ENCODE measurements at regions not wholly inside any gene's neighbourhood (a gene's known extent, or its start where the extent isn't known, plus 50 kb on each side); places are given as distances from the start of the nearest gene placed in this dataset.

- no peaks in the 10 kb centered on the region for H3K4me1 ChIP-seq
- TF ChIP-seq CTCF (IDR thresholded peaks at IDR 0.05), result no peak
- H3K36me3 ChIP-seq, result no peaks in the 10 kb centered on the region
- H3K9me3 ChIP-seq, result no peaks in the 10 kb centered on the region
- no peaks in the 10 kb centered on the region for H3K27me3 ChIP-seq
- H3K4me3 ChIP-seq, result no peak overlapping the region
- no peak overlapping the region for H3K27ac ChIP-seq
- DNase-seq (ENCODE audit: low spot score in 2 of 2), result no peak
- intact Hi-C loops (cut with DNase I), result no loop called here
These were observed 471.3 kb upstream of the NRSN1 start for GRCh38 chr6:23654745-23655144.

GRCh38 chr6:23655525-23655924 is 470.5 kb upstream of the NRSN1 start:
- H3K9me3 ChIP-seq, result no peaks in the 10 kb centered on the region
- no peak for TF ChIP-seq CTCF (IDR thresholded peaks at IDR 0.05)
- no peak overlapping the region for H3K4me3 ChIP-seq
- no peak overlapping the region for H3K27ac ChIP-seq
- H3K27me3 ChIP-seq, result no peaks in the 10 kb centered on the region
- H3K4me1 ChIP-seq, result no peaks in the 10 kb centered on the region
- DNase-seq (ENCODE audit: low spot score in 2 of 2), result no peak
- intact Hi-C loops (cut with DNase I), result no loop called here
- H3K36me3 ChIP-seq, result no peaks in the 10 kb centered on the region

GRCh38 chr6:23656255-23657194 is 469.5 kb upstream of the NRSN1 start:
- TF ChIP-seq CTCF (IDR thresholded peaks at IDR 0.05), result no peak
- no peaks in the 10 kb centered on the region for H3K4me1 ChIP-seq
- no peak overlapping the region for H3K4me3 ChIP-seq
- no peaks in the 10 kb centered on the region for H3K27me3 ChIP-seq
- H3K36me3 ChIP-seq, result no peaks in the 10 kb centered on the region
- no peak for DNase-seq (ENCODE audit: low spot score in 2 of 2)
- H3K27ac ChIP-seq, result no peak overlapping the region
- intact Hi-C loops (cut with DNase I), result no loop called here
- H3K9me3 ChIP-seq, result no peaks in the 10 kb centered on the region

GRCh38 chr6:23659125-23659524 is 466.9 kb upstream of the NRSN1 start:
- Histone ChIP-seq H3K27me3 (no peaks in the 10 kb centered on the region), H3K4me1 (no peaks in the 10 kb centered on the region), H3K27ac (no peak overlapping the region), H3K36me3 (no peaks in the 10 kb centered on the region), H3K9me3 (no peaks in the 10 kb centered on the region), H3K4me3 (no peak overlapping the region)
- intact Hi-C loops (cut with DNase I), result no loop called here
- peak in 1 of 3 experiments; percentile 18 for TF ChIP-seq CTCF (IDR thresholded peaks at IDR 0.05)
- DNase-seq (ENCODE audit: low spot score in 2 of 2), result no peak

GRCh38 chr6:23661549-23661948 is 464.5 kb upstream of the NRSN1 start:
- DNase-seq (ENCODE audit: low spot score in 2 of 2), result no peak

More at GRCh38 chr6:23661549-23661948, 464.5 kb upstream of the NRSN1 start:
- intact Hi-C loops (cut with DNase I), result no loop called here
- TF ChIP-seq CTCF (IDR thresholded peaks at IDR 0.05), result no peak
- H3K9me3 ChIP-seq, result no peaks in the 10 kb centered on the region
- H3K36me3 ChIP-seq, result no peaks in the 10 kb centered on the region
- H3K27ac ChIP-seq, result no peak overlapping the region
- H3K4me1 ChIP-seq, result no peaks in the 10 kb centered on the region
- no peak overlapping the region for H3K4me3 ChIP-seq
- no peaks in the 10 kb centered on the region for H3K27me3 ChIP-seq
